Prostate gland (tissue), 2 donors: ENCODE measurements at regions not wholly inside any gene's neighbourhood (a gene's known extent, or its start where the extent isn't known, plus 50 kb on each side); places are given as distances from the start of the nearest gene placed in this dataset.

Experiments
- POLR2AphosphoS5 ChIP-seq: sonication (generic); formaldehyde crosslinking; IDR thresholded peaks from one replicate; pipeline ENCODE4 v1.6.1; 2017; ENCODE audit warnings: antibody characterized with exemption
- TF ChIP-seq, protein P1 (sequence below), 4 experiments: fragments of 200-600 bp in 2 of 4; fragments of 450-650 bp in 2 of 4; sonication (generic) in 2 of 4; IDR thresholded peaks; 1 replicate in 3 of 4; 2 replicates in 1 of 4; pipeline ENCODE4 v1.5.1; 2016 to 2019; ENCODE audit warnings: antibody characterized with exemption in 4 of 4, mild to moderate bottlenecking in 2 of 4, moderate library complexity in 2 of 4

- TF ChIP-seq, protein P1, sequence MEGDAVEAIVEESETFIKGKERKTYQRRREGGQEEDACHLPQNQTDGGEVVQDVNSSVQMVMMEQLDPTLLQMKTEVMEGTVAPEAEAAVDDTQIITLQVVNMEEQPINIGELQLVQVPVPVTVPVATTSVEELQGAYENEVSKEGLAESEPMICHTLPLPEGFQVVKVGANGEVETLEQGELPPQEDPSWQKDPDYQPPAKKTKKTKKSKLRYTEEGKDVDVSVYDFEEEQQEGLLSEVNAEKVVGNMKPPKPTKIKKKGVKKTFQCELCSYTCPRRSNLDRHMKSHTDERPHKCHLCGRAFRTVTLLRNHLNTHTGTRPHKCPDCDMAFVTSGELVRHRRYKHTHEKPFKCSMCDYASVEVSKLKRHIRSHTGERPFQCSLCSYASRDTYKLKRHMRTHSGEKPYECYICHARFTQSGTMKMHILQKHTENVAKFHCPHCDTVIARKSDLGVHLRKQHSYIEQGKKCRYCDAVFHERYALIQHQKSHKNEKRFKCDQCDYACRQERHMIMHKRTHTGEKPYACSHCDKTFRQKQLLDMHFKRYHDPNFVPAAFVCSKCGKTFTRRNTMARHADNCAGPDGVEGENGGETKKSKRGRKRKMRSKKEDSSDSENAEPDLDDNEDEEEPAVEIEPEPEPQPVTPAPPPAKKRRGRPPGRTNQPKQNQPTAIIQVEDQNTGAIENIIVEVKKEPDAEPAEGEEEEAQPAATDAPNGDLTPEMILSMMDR (IDR thresholded peaks at IDR 0.05) = no peak
- TF ChIP-seq POLR2AphosphoS5 = no peak
Measured at GRCh38 chr1:218079347-218079746, 205.7 kb upstream of the RRP15 start.
